ENCODE measurements at regions not wholly inside any gene's neighbourhood (a gene's known extent, or its start where the extent isn't known, plus 50 kb on each side); places are given as distances from the start of the nearest gene placed in this dataset.

DNA sequence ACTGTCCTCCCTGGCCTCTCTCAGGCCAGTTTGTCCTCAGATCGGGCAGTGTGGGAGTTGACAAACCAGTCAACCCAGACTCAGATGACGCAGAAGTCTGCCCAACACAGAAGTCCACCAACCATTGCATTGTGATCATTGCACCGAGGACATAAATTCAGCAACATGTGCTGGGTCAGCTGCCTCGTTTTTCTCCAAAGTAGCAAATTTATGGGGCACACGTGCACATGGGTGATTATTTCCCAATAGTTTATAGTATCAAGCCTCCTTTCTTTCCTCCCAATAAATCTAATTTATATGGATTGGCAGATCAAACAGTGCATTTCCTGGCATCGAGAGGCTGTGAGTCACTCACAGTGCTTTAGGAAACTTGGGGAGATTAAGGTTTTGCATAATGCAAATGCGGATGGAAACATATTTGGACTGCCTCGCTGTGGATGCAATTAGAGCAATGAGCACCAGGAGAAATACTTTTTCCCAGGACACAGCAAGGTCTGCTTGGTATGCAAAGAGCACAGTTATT is 413.7 kb upstream of the SULF2 start:
- H3K79me2 ChIP-seq (ENCODE audit: control insufficient read depth, insufficient read depth, low read length) = no peaks in the 10 kb centered on the region
- ChIA-PET SMC1A (ENCODE audit: uncharacterized antibody, unreplicated experiment) (interaction anchor here (0.7 kb wide), 1 partner anchor 304 kb away, joined by 3 read pairs; no protein-coding TSS in a partner anchor), POLR2A (no interaction called here), CTCF (interaction anchor here (0.6 kb wide), 1 partner anchor 422 kb away, joined by 3 read pairs; no protein-coding TSS in a partner anchor), RAD21 (ENCODE audit: unreplicated experiment) (no interaction called here)
- intact Hi-C loops (cut with micrococcal nuclease; ENCODE audit: unreplicated experiment) (no loop called here), in situ Hi-C loops (cut with MboI) (no loop called here)
- FAIRE-seq (no peak), DNase-seq (ENCODE audit: low read depth, low spot score) (no peak), ATAC-seq (no peak)
- no peak overlapping the region for H3K9ac ChIP-seq (ENCODE audit: control insufficient read depth, insufficient read depth, low read length)
- H3K27me3 ChIP-seq (replicated peaks in 1 of 2; ENCODE audit: control insufficient read depth in 2 of 2, insufficient read depth in 2 of 2, low read length in 1 of 2) = no peaks in the 10 kb centered on the region; a peak in 2 of 4 replicates
- H3K4me3 ChIP-seq = no peak overlapping the region
- H3K27ac ChIP-seq (ENCODE audit: control insufficient read depth, insufficient read depth) = no peak overlapping the region
- no peaks in the 10 kb centered on the region for H4K20me1 ChIP-seq (ENCODE audit: control insufficient read depth, insufficient read depth)
- WGBS (ENCODE audit: insufficient coverage, insufficient replicate concordance, low lambda C conversion rate, missing lambda C conversion rate) = 26% methylated on average over 8 of the region's 8 CpGs
- no peak overlapping the region for H3K4me2 ChIP-seq (ENCODE audit: control insufficient read depth, insufficient read depth)
- no peaks in the 10 kb centered on the region for H3K4me1 ChIP-seq (ENCODE audit: control insufficient read depth, insufficient read depth, low read length)
- no TSS peak for BruUV-seq (replicated peaks)
- H2AFZ ChIP-seq (ENCODE audit: control insufficient read depth, low read depth, low read length) = no peak overlapping the region
- no peaks in the 10 kb centered on the region for H3K9me3 ChIP-seq (replicated peaks; ENCODE audit: control insufficient read depth, insufficient read depth, low read length)
- H3K36me3 ChIP-seq (ENCODE audit: control insufficient read depth in 2 of 2, insufficient read depth in 2 of 2, low read length in 1 of 2) = no peaks in the 10 kb centered on the region
- TF ChIP-seq, protein P1, sequence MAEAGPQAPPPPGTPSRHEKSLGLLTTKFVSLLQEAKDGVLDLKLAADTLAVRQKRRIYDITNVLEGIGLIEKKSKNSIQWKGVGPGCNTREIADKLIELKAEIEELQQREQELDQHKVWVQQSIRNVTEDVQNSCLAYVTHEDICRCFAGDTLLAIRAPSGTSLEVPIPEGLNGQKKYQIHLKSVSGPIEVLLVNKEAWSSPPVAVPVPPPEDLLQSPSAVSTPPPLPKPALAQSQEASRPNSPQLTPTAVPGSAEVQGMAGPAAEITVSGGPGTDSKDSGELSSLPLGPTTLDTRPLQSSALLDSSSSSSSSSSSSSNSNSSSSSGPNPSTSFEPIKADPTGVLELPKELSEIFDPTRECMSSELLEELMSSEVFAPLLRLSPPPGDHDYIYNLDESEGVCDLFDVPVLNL (IDR thresholded peaks at IDR 0.05; ENCODE audit: low read depth, low read length) = no peak
- TF ChIP-seq MXI1 (IDR thresholded peaks at IDR 0.05; ENCODE audit: low read depth, low read length) = no peak
- no peak for TF ChIP-seq SREBF1 (IDR thresholded peaks at IDR 0.05; ENCODE audit: low read length)
- no peak for TF ChIP-seq LARP7 (IDR thresholded peaks at IDR 0.05)
- no peak for TF ChIP-seq MYB (IDR thresholded peaks at IDR 0.05; ENCODE audit: borderline replicate concordance, low read depth, low read length)
- TF ChIP-seq FOXK2 (IDR thresholded peaks at IDR 0.05) = no peak

DNA sequence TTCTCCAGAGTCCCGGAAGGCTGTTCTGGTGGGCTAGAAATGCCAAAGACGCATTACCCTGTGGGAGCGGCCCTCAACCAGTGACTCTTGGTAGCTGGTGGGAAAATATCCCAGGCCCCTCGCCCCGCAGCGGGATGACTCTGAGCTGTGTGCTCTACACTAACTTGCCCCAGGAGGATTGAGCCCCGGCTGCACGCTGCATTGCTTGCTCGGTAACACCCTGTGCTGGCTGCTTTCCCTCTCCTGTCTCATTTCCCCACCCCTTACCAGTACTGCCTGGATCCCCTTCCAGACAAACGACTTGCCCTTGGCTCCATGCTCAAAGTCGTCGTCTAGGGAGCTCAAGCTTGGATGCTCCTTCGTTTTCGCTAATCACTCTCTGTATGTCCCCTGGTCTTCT is 411.8 kb upstream of the SULF2 start:
- BruUV-seq (replicated peaks) = no TSS peak
- H3K79me2 ChIP-seq (ENCODE audit: control insufficient read depth, insufficient read depth, low read length) = no peaks in the 10 kb centered on the region
- FAIRE-seq (no peak), DNase-seq (ENCODE audit: low read depth, low spot score) (no peak), ATAC-seq (no peak)
- H3K4me3 ChIP-seq = no peak overlapping the region
- ChIA-PET CTCF (no interaction called here), RAD21 (ENCODE audit: unreplicated experiment) (no interaction called here), SMC1A (ENCODE audit: uncharacterized antibody, unreplicated experiment) (no interaction called here), POLR2A (no interaction called here)
- no peak overlapping the region for H3K9ac ChIP-seq (ENCODE audit: control insufficient read depth, insufficient read depth, low read length)
- no peaks in the 10 kb centered on the region; a peak in 2 of 4 replicates for H3K27me3 ChIP-seq (replicated peaks in 1 of 2; ENCODE audit: control insufficient read depth in 2 of 2, insufficient read depth in 2 of 2, low read length in 1 of 2)
- no peak overlapping the region for H3K27ac ChIP-seq (ENCODE audit: control insufficient read depth, insufficient read depth)
- WGBS (ENCODE audit: insufficient coverage, insufficient replicate concordance, low lambda C conversion rate, missing lambda C conversion rate) = 59% methylated on average over 14 of the region's 14 CpGs
- no peaks in the 10 kb centered on the region for H4K20me1 ChIP-seq (ENCODE audit: control insufficient read depth, insufficient read depth)
- intact Hi-C loops (cut with micrococcal nuclease; ENCODE audit: unreplicated experiment) = no loop called here
- H3K4me1 ChIP-seq (ENCODE audit: control insufficient read depth, insufficient read depth, low read length) = no peaks in the 10 kb centered on the region
- no peak overlapping the region for H2AFZ ChIP-seq (ENCODE audit: control insufficient read depth, low read depth, low read length)
- H3K36me3 ChIP-seq (ENCODE audit: control insufficient read depth in 2 of 2, insufficient read depth in 2 of 2, low read length in 1 of 2) = no peaks in the 10 kb centered on the region
- no peaks in the 10 kb centered on the region for H3K9me3 ChIP-seq (replicated peaks; ENCODE audit: control insufficient read depth, insufficient read depth, low read length)
- in situ Hi-C loops (cut with MboI) = no loop called here
- H3K4me2 ChIP-seq (ENCODE audit: control insufficient read depth, insufficient read depth) = no peak overlapping the region
- TF ChIP-seq HDAC6 (IDR thresholded peaks at IDR 0.05; ENCODE audit: unreplicated experiment) (no peak), POU2F2 (IDR thresholded peaks at IDR 0.05; ENCODE audit: borderline replicate concordance, low read depth, low read length) (no peak), ZNF217 (IDR thresholded peaks at IDR 0.05) (no peak), PAX8 (IDR thresholded peaks at IDR 0.05) (no peak), MEF2A (IDR thresholded peaks at IDR 0.05; ENCODE audit: insufficient read depth, low read depth, low read length) (no peak), MTA3 (IDR thresholded peaks at IDR 0.05; ENCODE audit: borderline replicate concordance, low read length) (no peak), TCF12 (IDR thresholded peaks at IDR 0.05; ENCODE audit: low read depth, low read length) (no peak), LARP7 (IDR thresholded peaks at IDR 0.05) (no peak), STAT1 (conservative IDR thresholded peaks at IDR 0.05) (no peak), RFX5 (IDR thresholded peaks at IDR 0.05; ENCODE audit: low read depth, low read length) (no peak), IKZF1 (conservative IDR thresholded peaks at IDR 0.05) (no peak)
- TF ChIP-seq, protein P2, sequence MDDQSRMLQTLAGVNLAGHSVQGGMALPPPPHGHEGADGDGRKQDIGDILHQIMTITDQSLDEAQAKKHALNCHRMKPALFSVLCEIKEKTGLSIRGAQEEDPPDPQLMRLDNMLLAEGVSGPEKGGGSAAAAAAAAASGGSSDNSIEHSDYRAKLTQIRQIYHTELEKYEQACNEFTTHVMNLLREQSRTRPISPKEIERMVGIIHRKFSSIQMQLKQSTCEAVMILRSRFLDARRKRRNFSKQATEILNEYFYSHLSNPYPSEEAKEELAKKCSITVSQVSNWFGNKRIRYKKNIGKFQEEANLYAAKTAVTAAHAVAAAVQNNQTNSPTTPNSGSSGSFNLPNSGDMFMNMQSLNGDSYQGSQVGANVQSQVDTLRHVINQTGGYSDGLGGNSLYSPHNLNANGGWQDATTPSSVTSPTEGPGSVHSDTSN (IDR thresholded peaks at IDR 0.05; ENCODE audit: insufficient replicate concordance, low read depth, low read length) = no peak
